Vagina (tissue), 2 donors: ENCODE measurements at regions not wholly inside any gene's neighbourhood (a gene's known extent, or its start where the extent isn't known, plus 50 kb on each side); places are given as distances from the start of the nearest gene placed in this dataset.
A peak's percentile ranks its signal among the peaks of the same experiment; 100 is the strongest.

ENCODE experiments used
- DNase-seq, 2 donors: peaks; one replicate each; pipeline ENCODE4 v3.0.0-alpha.2; 2017; ENCODE audit errors: extremely low spot score in 2 of 2
- H3K27ac ChIP-seq: fragments of 200-600 bp; sonication (generic); one replicate; pipeline ENCODE4 v1.5.1; 2019
- H3K27me3 ChIP-seq: fragments of 200-600 bp; sonication (generic); one replicate; pipeline ENCODE4 v1.5.1; 2019
- H3K36me3 ChIP-seq, 2 donors: fragments of 200-600 bp; sonication (generic); one replicate each; pipeline ENCODE4 v1.5.1; 2017 to 2019
- H3K4me1 ChIP-seq: fragments of 200-600 bp; sonication (generic); one replicate; pipeline ENCODE4 v1.5.1; 2019
- H3K4me3 ChIP-seq, 2 donors: fragments of 200-600 bp; sonication (generic); 1 replicate in 1 of 2; 2 replicates in 1 of 2; pipeline ENCODE4 v1.5.1; 2016 to 2019
- H3K9me3 ChIP-seq: fragments of 200-600 bp; sonication (generic); one replicate; pipeline ENCODE4 v1.5.1; 2019
- CTCF ChIP-seq, 3 experiments: fragments of 450-650 bp in 2 of 3; fragments of 200-600 bp in 1 of 3; sonication (generic) in 1 of 3; IDR thresholded peaks; one replicate each; pipeline ENCODE4 v1.5.1; 2017 to 2019; ENCODE audit warnings: antibody characterized with exemption in 3 of 3, mild to moderate bottlenecking in 2 of 3, moderate library complexity in 2 of 3
- POLR2A ChIP-seq, 2 donors: fragments of 450-650 bp; IDR thresholded peaks; one replicate each; pipeline ENCODE4 v1.6.1; 2017; ENCODE audit warnings: antibody characterized with exemption in 2 of 2, mild to moderate bottlenecking in 2 of 2, moderate library complexity in 2 of 2
- POLR2AphosphoS5 ChIP-seq, 2 donors: sonication (generic); formaldehyde crosslinking; IDR thresholded peaks; one replicate each; pipeline ENCODE4 v1.9.0; 2017; ENCODE audit warnings: antibody characterized with exemption in 2 of 2, mild to moderate bottlenecking in 2 of 2, low read depth in 1 of 2; ENCODE audit not compliant: insufficient read depth in 1 of 2
- intact Hi-C: fragments of 100-400 bp; cut with DNase I; formaldehyde crosslinking; loops from one replicate; pipeline ENCODE4 v1.15.1; 2023

DNA sequence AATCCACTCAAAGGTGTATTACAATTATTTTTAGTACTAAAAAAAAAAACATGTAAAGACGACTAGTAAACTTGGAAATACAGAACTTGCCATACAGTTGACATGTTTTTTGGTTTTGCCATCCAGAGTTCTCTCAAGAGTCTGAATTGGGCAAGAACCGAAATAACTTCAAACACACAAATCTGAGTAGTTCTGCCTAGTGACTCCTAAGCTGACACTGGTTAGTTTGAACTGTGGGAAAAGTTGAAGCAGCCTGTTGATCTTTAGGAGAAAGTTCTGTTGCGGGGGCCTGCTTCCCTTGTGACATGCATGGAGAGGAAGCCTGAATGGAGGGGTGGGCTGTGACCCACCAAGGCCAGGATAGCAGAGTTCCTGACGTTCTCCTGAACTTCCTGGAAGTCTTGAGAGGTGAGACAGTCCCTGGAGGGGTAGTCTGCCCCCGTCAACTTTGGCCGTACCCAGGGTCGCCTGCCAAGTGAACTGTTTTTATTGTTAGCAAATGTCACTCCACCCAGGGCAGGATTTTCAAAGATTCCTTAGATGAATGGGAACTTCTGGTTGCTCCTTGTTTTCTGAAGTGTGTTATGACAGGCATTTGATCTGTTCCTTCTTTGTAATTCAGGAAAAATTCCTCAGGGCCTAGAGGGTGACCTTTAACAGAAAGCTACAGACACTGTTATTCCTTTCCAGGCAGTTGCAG lies 85.6 kb upstream of the SPTBN1 start:
- H3K36me3 ChIP-seq = no peaks in the 10 kb centered on the region
- H3K4me3 ChIP-seq = no peak overlapping the region
- intact Hi-C loops = no loop called here
- H3K4me1 ChIP-seq = peaks cover 21% of the 10 kb centered on the region
- no peaks in the 10 kb centered on the region for H3K9me3 ChIP-seq
- no peak for DNase-seq
- no peak for TF ChIP-seq CTCF (IDR thresholded peaks at IDR 0.05)
- no peak for TF ChIP-seq POLR2AphosphoS5 (IDR thresholded peaks at IDR 0.05; ENCODE audit: insufficient read depth in 1 of 2, low read depth in 1 of 2)
- no peak for TF ChIP-seq POLR2A (IDR thresholded peaks at IDR 0.05)
- peak overlapping the region; percentile 55 for H3K27ac ChIP-seq
- H3K27me3 ChIP-seq = no peaks in the 10 kb centered on the region

- no peaks in the 10 kb centered on the region for H3K9me3 ChIP-seq
- no peak for DNase-seq
- TF ChIP-seq CTCF (IDR thresholded peaks at IDR 0.05) (no peak), POLR2A (IDR thresholded peaks at IDR 0.05) (no peak), POLR2AphosphoS5 (IDR thresholded peaks at IDR 0.05; ENCODE audit: insufficient read depth in 1 of 2, low read depth in 1 of 2) (no peak)
- H3K27me3 ChIP-seq = no peaks in the 10 kb centered on the region
- peak overlapping the region; percentile 55 for H3K27ac ChIP-seq
- no peak overlapping the region for H3K4me3 ChIP-seq
- intact Hi-C loops = no loop called here
- H3K4me1 ChIP-seq = peaks cover 21% of the 10 kb centered on the region
- no peaks in the 10 kb centered on the region for H3K36me3 ChIP-seq
These were observed 84.6 kb upstream of the SPTBN1 start for GRCh38 chr2:54371460-54372065.

DNA sequence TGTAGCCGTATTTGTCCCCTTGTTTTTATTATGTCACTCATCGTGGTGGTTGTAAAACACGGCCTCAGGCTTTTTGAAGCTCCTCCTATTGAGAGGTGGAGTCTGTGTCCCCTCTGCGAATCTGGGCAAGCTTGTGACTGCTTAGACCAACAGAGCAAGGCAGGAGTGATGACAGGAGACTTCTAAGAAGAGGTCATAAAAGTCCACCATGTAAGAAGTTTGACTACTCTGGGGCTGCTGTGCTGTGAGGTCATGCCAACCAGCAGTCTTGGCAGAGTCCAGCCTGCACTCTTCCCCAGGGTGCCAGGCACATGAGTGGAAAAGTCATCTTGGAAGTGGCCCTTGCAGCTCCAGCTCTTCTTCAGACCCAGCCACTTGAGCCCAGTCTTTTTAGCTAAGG lies 83.8 kb upstream of the SPTBN1 start:
- Histone ChIP-seq H3K36me3 (no peaks in the 10 kb centered on the region), H3K9me3 (no peaks in the 10 kb centered on the region), H3K27me3 (no peaks in the 10 kb centered on the region), H3K27ac (no peak overlapping the region), H3K4me3 (no peak overlapping the region), H3K4me1 (peaks cover 21% of the 10 kb centered on the region)
- intact Hi-C loops = no loop called here
- no peak for DNase-seq
- TF ChIP-seq POLR2AphosphoS5 (IDR thresholded peaks at IDR 0.05; ENCODE audit: insufficient read depth in 1 of 2, low read depth in 1 of 2) (no peak), CTCF (IDR thresholded peaks at IDR 0.05) (no peak), POLR2A (IDR thresholded peaks at IDR 0.05) (no peak)

GRCh38 chr2:54373855-54374254 lies 82.3 kb upstream of the SPTBN1 start:
- H3K27ac ChIP-seq = no peak overlapping the region
- no peak overlapping the region for H3K4me3 ChIP-seq
- no peaks in the 10 kb centered on the region for H3K9me3 ChIP-seq
- no peak for DNase-seq
- intact Hi-C loops = no loop called here
- no peaks in the 10 kb centered on the region for H3K27me3 ChIP-seq
- H3K36me3 ChIP-seq = no peaks in the 10 kb centered on the region
- peaks cover 21% of the 10 kb centered on the region for H3K4me1 ChIP-seq
- no peak for TF ChIP-seq POLR2AphosphoS5 (IDR thresholded peaks at IDR 0.05; ENCODE audit: insufficient read depth in 1 of 2, low read depth in 1 of 2)
- no peak for TF ChIP-seq CTCF (IDR thresholded peaks at IDR 0.05)
- no peak for TF ChIP-seq POLR2A (IDR thresholded peaks at IDR 0.05)
